GM18867 (cell line): ENCODE measurements at regions not wholly inside any gene's neighbourhood (a gene's known extent, or its start where the extent isn't known, plus 50 kb on each side); places are given as distances from the start of the nearest gene placed in this dataset.

ENCODE experiments used
- ATAC-seq: cut with Tn5 transposase; IDR thresholded peaks from one replicate; pipeline ENCODE4 v1.9.1; 2021; ENCODE audit warnings: mild to moderate bottlenecking, moderate library complexity; ENCODE audit not compliant: unreplicated experiment

DNA sequence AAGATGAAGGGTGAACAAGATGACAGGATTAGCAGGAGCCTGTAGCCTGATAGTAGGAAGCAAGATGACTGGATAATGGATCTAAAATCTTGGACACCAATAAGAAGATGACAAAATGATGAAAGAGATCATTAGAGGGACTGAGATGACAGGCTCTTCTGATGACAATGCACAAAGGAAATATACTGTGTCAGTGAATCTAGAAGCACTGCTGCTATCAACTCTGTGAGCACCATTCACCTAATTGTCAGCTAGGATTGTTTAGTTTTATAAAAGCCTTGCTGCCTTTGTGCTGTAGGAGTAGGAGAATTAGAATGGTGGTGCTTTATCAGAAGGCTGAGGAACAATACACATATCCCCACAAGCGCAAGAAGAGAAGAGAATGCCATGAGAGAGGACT is 1127.8 kb downstream of the DTWD2 start:
- ATAC-seq, result no peak

DNA sequence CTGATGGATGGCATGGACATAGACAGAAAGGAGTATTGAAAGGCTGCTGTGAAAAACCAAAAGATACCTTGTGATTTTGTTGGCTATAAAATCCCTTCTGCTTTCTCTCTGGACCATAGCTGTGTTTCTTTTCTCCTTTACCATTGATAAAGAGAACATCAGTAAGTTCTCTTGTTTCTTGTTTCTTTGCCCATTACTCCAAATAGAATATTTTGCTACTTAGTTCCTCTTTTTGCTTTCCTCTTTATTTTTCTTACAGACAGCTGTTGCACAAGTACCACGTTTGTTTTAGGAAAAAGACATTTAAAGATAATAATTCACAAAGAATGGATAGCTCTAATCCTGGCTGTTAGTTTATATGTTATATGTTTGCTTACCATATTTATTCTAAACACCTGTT is 1129.2 kb downstream of the DTWD2 start:
- ATAC-seq, result peak; percentile 67

GRCh38 chr5:117856713-117857112 is 1131.6 kb downstream of the DTWD2 start:
- ATAC-seq, result no peak

DNA sequence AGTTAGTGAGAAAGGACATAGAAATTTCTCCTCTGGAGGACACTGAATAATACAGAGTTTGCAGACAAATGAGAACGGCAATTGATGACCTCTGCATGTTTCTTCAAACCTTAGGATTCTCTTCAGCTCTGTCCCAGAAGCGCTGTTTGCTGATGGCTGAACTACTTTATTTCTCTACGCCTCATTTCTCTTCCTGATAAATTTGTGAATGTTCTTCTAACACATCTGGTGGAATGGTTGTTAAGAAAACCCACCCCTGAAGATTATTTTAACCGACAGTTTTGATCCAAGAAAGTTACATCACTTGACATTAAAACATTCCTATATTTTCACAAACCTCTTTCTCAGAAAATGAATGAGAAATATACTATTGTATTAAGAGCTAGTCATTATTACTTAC is 1150.6 kb downstream of the DTWD2 start:
- no peak for ATAC-seq

GRCh38 chr5:117833691-117834090 is 1154.7 kb downstream of the DTWD2 start:
- no peak for ATAC-seq

DNA sequence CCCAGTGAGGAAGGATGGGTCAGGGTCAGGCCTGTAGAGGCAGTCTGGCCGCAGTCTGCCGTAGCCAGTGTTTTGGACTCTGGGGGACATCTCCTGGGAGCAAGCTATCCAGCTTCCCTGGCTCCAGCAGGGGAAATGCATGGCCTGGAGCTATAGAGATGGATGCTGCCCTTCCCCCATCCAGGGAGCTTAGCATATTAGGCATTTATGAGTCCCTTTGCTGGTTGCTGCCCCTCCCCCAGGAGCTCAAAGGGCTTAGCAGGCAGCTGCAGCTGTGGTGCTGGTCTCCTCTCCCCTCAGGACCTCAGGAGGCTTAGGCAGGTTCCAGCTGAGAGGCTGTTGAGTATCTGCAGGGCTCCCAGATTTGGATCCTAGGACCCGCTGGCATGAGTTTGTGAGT is 1158.7 kb downstream of the DTWD2 start:
- no peak for ATAC-seq

DNA sequence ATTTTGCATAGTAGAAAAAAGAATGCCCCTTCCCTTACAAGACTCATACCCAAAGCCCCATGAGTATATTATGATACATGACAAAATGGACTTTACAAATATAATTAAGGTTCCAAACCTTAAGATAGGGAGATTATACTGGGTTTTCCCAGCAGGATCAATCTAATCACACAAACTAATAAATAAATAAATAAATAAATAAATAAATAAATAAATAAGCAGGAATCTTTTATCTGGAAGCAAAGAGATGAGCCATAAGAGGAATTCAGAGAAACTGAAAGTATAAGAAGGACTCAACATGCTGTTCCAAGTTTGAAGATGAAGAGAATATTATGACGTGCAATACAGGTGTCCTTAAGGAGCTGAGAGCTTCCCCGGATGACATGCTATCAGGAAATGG is 1174.5 kb downstream of the DTWD2 start:
- no peak for ATAC-seq

DNA sequence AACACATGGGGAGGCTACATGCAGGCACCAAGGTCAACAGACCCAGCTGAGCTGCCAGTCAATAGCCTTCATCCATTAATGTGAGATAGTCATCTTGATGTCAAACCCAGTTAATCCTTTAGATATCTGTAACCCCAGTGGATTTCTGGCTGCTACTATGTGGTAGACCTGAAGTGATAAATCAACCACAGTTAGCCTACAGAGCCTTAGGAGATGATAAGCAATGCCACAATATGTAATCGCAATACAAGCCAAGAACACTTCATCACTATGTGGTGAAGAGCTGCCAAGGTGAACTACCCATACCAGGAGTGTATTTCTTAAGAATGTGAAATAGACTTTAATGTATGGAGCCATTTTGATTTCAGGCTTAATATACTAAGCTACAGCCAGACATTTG is 1175.5 kb downstream of the DTWD2 start:
- ATAC-seq, result no peak

DNA sequence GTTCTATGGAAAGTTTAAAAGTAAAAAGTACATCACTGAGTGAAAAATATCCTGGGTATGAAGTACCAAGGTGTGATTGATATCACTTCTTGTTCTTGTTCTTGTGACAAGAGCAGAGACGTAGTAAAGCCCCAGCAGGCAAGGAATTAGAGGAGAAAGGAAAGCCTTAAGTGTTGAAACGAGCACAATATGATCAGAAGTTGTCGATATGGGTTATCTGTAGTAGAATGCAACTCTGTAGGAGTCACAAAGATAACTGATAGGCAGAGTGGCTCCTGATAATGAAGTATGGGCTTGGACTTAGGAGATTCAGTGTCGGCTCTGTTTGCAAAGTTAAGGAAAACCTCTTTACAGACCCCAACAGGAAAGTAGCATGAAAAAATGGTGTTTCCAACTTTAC is 1179.1 kb downstream of the DTWD2 start:
- no peak for ATAC-seq

GRCh38 chr5:117805058-117805457 is 1183.3 kb downstream of the DTWD2 start:
- ATAC-seq, result no peak

GRCh38 chr5:117803533-117803932 is 1184.8 kb downstream of the DTWD2 start:
- no peak for ATAC-seq

- no peak for ATAC-seq
These were observed 1186.8 kb downstream of the DTWD2 start for GRCh38 chr5:117801583-117801982.

GRCh38 chr5:117800261-117800660 is 1188.1 kb downstream of the DTWD2 start:
- no peak for ATAC-seq

- ATAC-seq, result no peak
These were observed 1193.5 kb downstream of the DTWD2 start for GRCh38 chr5:117794847-117795246.

DNA sequence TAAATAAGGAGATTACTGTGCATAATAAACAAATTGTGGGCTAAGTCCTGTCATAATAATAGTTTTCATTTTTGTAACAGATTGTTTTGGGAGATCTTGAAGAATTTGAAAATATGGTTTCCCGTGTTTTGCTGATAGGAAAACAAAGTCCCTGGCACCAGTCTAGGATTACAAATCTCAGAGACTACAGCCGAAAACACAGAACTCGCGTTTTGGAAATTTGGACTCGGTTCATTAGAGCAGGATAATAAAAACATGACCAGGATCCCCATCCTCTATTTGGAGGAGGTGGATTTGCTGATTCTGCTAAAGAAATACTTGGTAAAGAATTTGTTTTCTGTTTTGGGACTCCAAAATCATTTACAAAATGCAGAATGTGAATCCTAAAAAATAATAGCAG is 1194.4 kb downstream of the DTWD2 start:
- no peak for ATAC-seq

GRCh38 chr5:117792476-117792875 is 1195.9 kb downstream of the DTWD2 start:
- no peak for ATAC-seq

DNA sequence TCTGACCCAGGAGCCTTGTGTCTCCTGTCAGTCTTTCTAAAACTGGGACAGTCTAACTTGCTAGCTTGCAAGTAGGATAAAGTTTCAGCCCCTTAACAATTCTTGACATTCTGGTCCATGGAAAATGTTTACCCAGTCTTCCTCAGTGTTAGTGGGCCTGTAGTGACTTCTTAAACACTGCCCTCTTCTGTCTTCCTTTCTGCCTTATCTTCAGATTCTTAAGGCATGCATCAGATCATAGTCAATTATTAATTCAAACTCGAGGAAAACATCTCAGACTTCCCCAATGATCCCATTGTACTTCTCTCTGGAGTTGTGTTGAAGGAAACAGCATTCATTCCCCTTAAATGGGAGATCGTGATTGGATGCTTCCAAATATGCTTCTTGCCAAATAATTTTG is 1199.8 kb downstream of the DTWD2 start:
- ATAC-seq, result no peak

- no peak for ATAC-seq
These were observed 1204.5 kb upstream of the SEMA6A start for GRCh38 chr5:117779171-117779570.

DNA sequence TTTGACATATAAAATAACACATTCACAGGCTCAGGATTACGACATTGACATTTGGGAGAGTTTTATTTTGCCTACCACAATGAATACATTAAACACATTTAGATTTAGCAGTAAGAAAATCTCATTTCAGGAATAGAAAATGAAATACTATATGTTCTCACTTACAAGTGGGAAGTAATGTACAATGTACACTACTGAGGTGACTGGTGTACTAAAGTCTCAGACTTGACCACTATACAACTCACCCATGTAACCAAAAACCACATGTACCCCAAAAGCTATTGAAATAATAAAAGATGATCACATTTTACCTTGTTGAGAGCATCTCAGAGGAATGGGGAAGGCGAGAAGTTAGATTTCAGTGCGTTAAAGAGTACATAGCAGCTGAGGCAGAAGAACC is 1202.4 kb upstream of the SEMA6A start:
- peak; percentile 58 for ATAC-seq

GRCh38 chr5:117769877-117770276 is 1195.3 kb upstream of the SEMA6A start:
- no peak for ATAC-seq

- ATAC-seq, result no peak
These were observed 1188.6 kb upstream of the SEMA6A start for GRCh38 chr5:117763271-117763670.

DNA sequence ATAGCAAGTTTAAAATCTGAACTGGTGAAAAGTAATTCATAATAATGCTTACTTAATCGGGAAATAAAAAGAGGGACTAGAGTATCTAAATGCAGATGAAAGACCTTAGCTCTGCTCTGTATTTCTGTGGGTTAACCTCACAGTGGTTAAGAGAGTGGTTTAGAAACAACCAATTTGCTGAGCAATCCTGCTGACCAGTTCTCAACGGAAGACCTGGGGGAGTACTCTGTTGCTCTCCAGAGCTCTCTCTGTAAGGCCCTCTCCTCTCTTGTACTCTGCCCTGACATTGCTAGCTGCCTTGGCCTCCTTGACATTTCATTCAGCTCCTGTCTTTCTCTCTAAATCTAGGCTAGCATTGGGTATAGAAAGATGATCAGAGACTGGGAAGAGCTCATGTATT is 1186.6 kb upstream of the SEMA6A start:
- no peak for ATAC-seq

GRCh38 chr5:117759849-117760499 is 1185.4 kb upstream of the SEMA6A start:
- no peak for ATAC-seq
